IPS-NIHi11 (cell line): ENCODE measurements at regions not wholly inside any gene's neighbourhood (a gene's known extent, or its start where the extent isn't known, plus 50 kb on each side); places are given as distances from the start of the nearest gene placed in this dataset.
"Not testable (repeated sequence)": the region's sequence is repeated elsewhere in the genome, so short reads cannot be mapped to it uniquely, and the experiment has no call there.

ENCODE experiments used
- DNase-seq: peaks from one replicate; pipeline ENCODE4 v3.0.0; 2012; ENCODE audit warnings: mixed read lengths, low spot score

GRCh38 chr6:120358535-120358934 lies 975.7 kb downstream of the TBC1D32 start:
- DNase-seq, result not testable (repeated sequence)

GRCh38 chr6:120357447-120357846 lies 976.8 kb downstream of the TBC1D32 start:
- DNase-seq, result no peak

GRCh38 chr6:120355822-120356221 lies 978.5 kb downstream of the TBC1D32 start:
- DNase-seq, result no peak

GRCh38 chr6:120354452-120355098 lies 979.7 kb downstream of the TBC1D32 start:
- no peak for DNase-seq

- no peak for DNase-seq
These were observed 981.8 kb downstream of the TBC1D32 start for GRCh38 chr6:120352491-120352890.

GRCh38 chr6:120348926-120349325 lies 985.4 kb downstream of the TBC1D32 start:
- DNase-seq, result no peak

GRCh38 chr6:120328521-120328920 lies 979.0 kb upstream of the MAN1A1 start:
- DNase-seq, result no peak

GRCh38 chr6:120320481-120321162 lies 971.1 kb upstream of the MAN1A1 start:
- DNase-seq, result no peak

- DNase-seq, result no peak
These were observed 954.7 kb upstream of the MAN1A1 start for GRCh38 chr6:120304223-120304622.

- DNase-seq, result no peak
These were observed 954.0 kb upstream of the MAN1A1 start for GRCh38 chr6:120303527-120303926.

- no peak for DNase-seq
These were observed 952.5 kb upstream of the MAN1A1 start for GRCh38 chr6:120302041-120302440.

GRCh38 chr6:120290964-120291363 lies 941.4 kb upstream of the MAN1A1 start:
- no peak for DNase-seq

- no peak for DNase-seq
These were observed 932.4 kb upstream of the MAN1A1 start for GRCh38 chr6:120282005-120282404.

- no peak for DNase-seq
These were observed 930.1 kb upstream of the MAN1A1 start for GRCh38 chr6:120279466-120280167.

- DNase-seq, result no peak
These were observed 929.3 kb upstream of the MAN1A1 start for GRCh38 chr6:120278689-120279396.

GRCh38 chr6:120274547-120274946 lies 925.0 kb upstream of the MAN1A1 start:
- no peak for DNase-seq

GRCh38 chr6:120273411-120273810 lies 923.9 kb upstream of the MAN1A1 start:
- DNase-seq, result no peak

GRCh38 chr6:120272038-120272437 lies 922.5 kb upstream of the MAN1A1 start:
- no peak for DNase-seq

- DNase-seq, result not testable (repeated sequence)
These were observed 918.7 kb upstream of the MAN1A1 start for GRCh38 chr6:120268256-120268655.

GRCh38 chr6:120262354-120262753 lies 912.8 kb upstream of the MAN1A1 start:
- DNase-seq, result no peak

GRCh38 chr6:120260636-120261035 lies 911.1 kb upstream of the MAN1A1 start:
- DNase-seq, result no peak

GRCh38 chr6:120254651-120255050 lies 905.1 kb upstream of the MAN1A1 start:
- no peak for DNase-seq

GRCh38 chr6:120248451-120248850 lies 898.9 kb upstream of the MAN1A1 start:
- no peak for DNase-seq
